ENCODE measurements at regions not wholly inside any gene's neighbourhood (a gene's known extent, or its start where the extent isn't known, plus 50 kb on each side); places are given as distances from the start of the nearest gene placed in this dataset.

DNA sequence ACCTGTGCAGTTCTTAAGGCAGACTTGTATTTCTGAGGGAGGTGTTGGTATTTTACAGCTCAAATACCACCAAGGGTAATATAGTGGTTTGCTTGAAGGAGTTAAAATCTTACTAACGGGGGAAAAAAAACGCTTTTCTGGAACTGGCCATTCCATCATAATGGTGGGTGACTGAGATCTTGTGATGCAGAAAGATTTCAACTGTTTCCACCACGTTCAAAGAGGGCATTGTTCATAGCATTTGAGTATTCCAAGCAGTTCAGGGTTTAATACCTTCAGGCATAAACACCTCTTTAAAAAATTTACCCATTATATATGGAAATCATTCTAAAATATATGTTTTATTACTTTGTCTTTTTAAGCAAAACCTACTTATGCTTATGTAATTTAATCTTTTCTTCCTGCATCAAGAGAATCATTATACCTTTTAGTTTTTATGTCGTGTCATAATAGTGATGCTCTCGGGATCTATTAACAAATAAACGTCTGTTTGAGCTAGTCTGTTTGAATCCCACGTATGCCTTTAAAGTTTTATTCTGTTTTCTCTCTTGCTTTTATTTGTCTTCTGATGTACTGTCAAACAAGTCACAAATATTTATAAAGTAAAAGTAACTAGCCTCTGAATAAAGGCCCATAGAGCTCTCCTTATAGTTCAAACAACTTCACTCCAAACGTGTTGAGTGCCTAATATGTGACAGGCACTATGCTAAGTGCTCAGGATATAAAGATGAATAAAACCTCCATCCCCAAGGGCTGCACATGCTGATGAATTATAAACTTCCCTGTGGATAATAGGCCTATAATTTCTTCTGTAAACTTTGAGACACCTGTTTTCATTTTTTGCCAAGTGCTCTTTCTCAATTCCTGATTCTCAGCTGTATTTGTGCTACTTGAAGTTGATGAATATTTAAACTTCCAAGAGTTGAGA lies 298.8 kb upstream of the FERMT1 start (continued):
- TF ChIP-seq ELF1 (IDR thresholded peaks at IDR 0.05; ENCODE audit: borderline replicate concordance, low read depth) (no peak), EGR1 (IDR thresholded peaks at IDR 0.05; ENCODE audit: low read depth) (no peak), TCF7L2 (IDR thresholded peaks at IDR 0.05; ENCODE audit: borderline replicate concordance, extremely low read depth, insufficient read depth, insufficient read length) (no peak), EZH2phosphoT487 (IDR thresholded peaks at IDR 0.05; ENCODE audit: borderline replicate concordance) (no peak), YY1 (IDR thresholded peaks at IDR 0.05; ENCODE audit: extremely low read depth, insufficient replicate concordance, low read depth, low read length) (no peak)
- TF ChIP-seq, protein P1, sequence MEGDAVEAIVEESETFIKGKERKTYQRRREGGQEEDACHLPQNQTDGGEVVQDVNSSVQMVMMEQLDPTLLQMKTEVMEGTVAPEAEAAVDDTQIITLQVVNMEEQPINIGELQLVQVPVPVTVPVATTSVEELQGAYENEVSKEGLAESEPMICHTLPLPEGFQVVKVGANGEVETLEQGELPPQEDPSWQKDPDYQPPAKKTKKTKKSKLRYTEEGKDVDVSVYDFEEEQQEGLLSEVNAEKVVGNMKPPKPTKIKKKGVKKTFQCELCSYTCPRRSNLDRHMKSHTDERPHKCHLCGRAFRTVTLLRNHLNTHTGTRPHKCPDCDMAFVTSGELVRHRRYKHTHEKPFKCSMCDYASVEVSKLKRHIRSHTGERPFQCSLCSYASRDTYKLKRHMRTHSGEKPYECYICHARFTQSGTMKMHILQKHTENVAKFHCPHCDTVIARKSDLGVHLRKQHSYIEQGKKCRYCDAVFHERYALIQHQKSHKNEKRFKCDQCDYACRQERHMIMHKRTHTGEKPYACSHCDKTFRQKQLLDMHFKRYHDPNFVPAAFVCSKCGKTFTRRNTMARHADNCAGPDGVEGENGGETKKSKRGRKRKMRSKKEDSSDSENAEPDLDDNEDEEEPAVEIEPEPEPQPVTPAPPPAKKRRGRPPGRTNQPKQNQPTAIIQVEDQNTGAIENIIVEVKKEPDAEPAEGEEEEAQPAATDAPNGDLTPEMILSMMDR (IDR thresholded peaks at IDR 0.05 in 2 of 3, conservative IDR thresholded peaks at IDR 0.05 in 1 of 3; ENCODE audit: borderline replicate concordance in 1 of 3, insufficient read depth in 1 of 3, low read depth in 2 of 3, low read length in 2 of 3), result no peak
- TF ChIP-seq, protein P2, sequence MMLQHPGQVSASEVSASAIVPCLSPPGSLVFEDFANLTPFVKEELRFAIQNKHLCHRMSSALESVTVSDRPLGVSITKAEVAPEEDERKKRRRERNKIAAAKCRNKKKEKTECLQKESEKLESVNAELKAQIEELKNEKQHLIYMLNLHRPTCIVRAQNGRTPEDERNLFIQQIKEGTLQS (IDR thresholded peaks at IDR 0.05), result no peak

DNA sequence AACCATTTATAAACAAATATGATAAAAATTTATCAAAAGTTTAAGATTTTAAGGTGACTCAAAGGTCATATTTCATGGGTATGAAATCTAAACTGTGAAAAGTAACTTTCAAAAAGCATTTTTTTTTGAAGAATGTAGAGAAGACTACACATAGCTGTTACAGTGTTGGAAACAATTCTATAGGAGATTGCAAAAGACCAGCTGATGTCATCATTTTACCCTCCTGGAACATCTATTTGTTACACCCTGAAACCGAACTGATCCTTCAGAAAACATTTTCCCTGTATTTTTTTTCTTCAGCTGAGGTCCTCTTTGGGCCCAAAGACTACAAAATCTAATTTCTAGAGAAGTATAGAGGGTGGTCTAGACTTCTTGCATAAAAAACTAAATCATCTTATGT lies 297.5 kb upstream of the FERMT1 start:
- Histone ChIP-seq H3K9me2 (ENCODE audit: insufficient read depth) (no peaks in the 10 kb centered on the region), H3K36me3 (ENCODE audit: control insufficient read depth in 1 of 2, insufficient read depth in 2 of 2, low read length in 2 of 2) (no peaks in the 10 kb centered on the region), H3K4me1 (ENCODE audit: control insufficient read depth in 1 of 2, insufficient read depth in 2 of 2, low read length in 2 of 2) (no peaks in the 10 kb centered on the region), H3K9ac (ENCODE audit: low read length) (no peak overlapping the region), H4K20me1 (ENCODE audit: insufficient read depth) (no peaks in the 10 kb centered on the region), H3K27me3 (ENCODE audit: insufficient read depth, low read length) (no peaks in the 10 kb centered on the region), H3K79me2 (ENCODE audit: insufficient read depth, low read length) (no peaks in the 10 kb centered on the region), H3K9me3 (ENCODE audit: control insufficient read depth in 1 of 2, insufficient read depth in 1 of 2, low read depth in 1 of 2, low read length in 2 of 2) (peaks cover 0 to 5% of the 10 kb centered on the region in 2 experiments; a peak in 1 of 4 replicates), H3K4me2 (ENCODE audit: low read length) (no peak overlapping the region), H3K4me3 (replicated peaks in 1 of 2; ENCODE audit: low read depth in 1 of 2, low read length in 2 of 2) (no peak overlapping the region), H3K27ac (ENCODE audit: low read depth, low read length) (no peak overlapping the region), H2AFZ (ENCODE audit: low read depth, low read length, poor library complexity, severe bottlenecking) (no peak overlapping the region)
- CTCF ChIA-PET, result no interaction called here
- intact Hi-C loops (cut with micrococcal nuclease), result no loop called here
- POLR2A ChIA-PET, result no interaction called here
- DNase-seq (ENCODE audit: low read depth, low spot score), result no peak
- ATAC-seq, result no peak
- no TSS peak for BruUV-seq (replicated peaks)
- RAD21 ChIA-PET (ENCODE audit: low non-redundant PET in 1 of 2, low total read pairs in 2 of 2, uncharacterized antibody in 2 of 2, unreplicated experiment in 2 of 2), result no interaction called here
- TF ChIP-seq, protein P3, sequence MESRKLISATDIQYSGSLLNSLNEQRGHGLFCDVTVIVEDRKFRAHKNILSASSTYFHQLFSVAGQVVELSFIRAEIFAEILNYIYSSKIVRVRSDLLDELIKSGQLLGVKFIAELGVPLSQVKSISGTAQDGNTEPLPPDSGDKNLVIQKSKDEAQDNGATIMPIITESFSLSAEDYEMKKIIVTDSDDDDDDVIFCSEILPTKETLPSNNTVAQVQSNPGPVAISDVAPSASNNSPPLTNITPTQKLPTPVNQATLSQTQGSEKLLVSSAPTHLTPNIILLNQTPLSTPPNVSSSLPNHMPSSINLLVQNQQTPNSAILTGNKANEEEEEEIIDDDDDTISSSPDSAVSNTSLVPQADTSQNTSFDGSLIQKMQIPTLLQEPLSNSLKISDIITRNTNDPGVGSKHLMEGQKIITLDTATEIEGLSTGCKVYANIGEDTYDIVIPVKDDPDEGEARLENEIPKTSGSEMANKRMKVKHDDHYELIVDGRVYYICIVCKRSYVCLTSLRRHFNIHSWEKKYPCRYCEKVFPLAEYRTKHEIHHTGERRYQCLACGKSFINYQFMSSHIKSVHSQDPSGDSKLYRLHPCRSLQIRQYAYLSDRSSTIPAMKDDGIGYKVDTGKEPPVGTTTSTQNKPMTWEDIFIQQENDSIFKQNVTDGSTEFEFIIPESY (IDR thresholded peaks at IDR 0.05; ENCODE audit: extremely low read depth, insufficient replicate concordance, low read length), result no peak
- no peak for TF ChIP-seq EGR1 (IDR thresholded peaks at IDR 0.05; ENCODE audit: low read depth)
- TF ChIP-seq, protein P1 (IDR thresholded peaks at IDR 0.05 in 2 of 3, conservative IDR thresholded peaks at IDR 0.05 in 1 of 3; ENCODE audit: borderline replicate concordance in 1 of 3, insufficient read depth in 1 of 3, low read depth in 2 of 3, low read length in 2 of 3), result no peak
- no peak for TF ChIP-seq EZH2 (IDR thresholded peaks at IDR 0.05)
- TF ChIP-seq SP1 (IDR thresholded peaks at IDR 0.05; ENCODE audit: low read depth), result no peak
- TF ChIP-seq FOSL1 (IDR thresholded peaks at IDR 0.05; ENCODE audit: low read depth), result no peak
- TF ChIP-seq RAD21 (IDR thresholded peaks at IDR 0.05; ENCODE audit: low read depth), result no peak
- TF ChIP-seq, protein P4, sequence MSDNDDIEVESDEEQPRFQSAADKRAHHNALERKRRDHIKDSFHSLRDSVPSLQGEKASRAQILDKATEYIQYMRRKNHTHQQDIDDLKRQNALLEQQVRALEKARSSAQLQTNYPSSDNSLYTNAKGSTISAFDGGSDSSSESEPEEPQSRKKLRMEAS (IDR thresholded peaks at IDR 0.05), result no peak
- no peak for TF ChIP-seq TCF7L2 (IDR thresholded peaks at IDR 0.05; ENCODE audit: borderline replicate concordance, extremely low read depth, insufficient read depth, insufficient read length)
- TF ChIP-seq POLR2AphosphoS5 (IDR thresholded peaks at IDR 0.05; ENCODE audit: low read depth, low read length), result no peak
- TF ChIP-seq SRF (IDR thresholded peaks at IDR 0.05; ENCODE audit: low read depth), result no peak
- no peak for TF ChIP-seq JUND (IDR thresholded peaks at IDR 0.05)
- TF ChIP-seq EZH2phosphoT487 (IDR thresholded peaks at IDR 0.05; ENCODE audit: borderline replicate concordance), result no peak

Data from HCT116 (cell line).